ENCODE measurements at regions not wholly inside any gene's neighbourhood (a gene's known extent, or its start where the extent isn't known, plus 50 kb on each side); places are given as distances from the start of the nearest gene placed in this dataset.
"Not testable (repeated sequence)": the region's sequence is repeated elsewhere in the genome, so short reads cannot be mapped to it uniquely, and the experiment has no call there.

DNA sequence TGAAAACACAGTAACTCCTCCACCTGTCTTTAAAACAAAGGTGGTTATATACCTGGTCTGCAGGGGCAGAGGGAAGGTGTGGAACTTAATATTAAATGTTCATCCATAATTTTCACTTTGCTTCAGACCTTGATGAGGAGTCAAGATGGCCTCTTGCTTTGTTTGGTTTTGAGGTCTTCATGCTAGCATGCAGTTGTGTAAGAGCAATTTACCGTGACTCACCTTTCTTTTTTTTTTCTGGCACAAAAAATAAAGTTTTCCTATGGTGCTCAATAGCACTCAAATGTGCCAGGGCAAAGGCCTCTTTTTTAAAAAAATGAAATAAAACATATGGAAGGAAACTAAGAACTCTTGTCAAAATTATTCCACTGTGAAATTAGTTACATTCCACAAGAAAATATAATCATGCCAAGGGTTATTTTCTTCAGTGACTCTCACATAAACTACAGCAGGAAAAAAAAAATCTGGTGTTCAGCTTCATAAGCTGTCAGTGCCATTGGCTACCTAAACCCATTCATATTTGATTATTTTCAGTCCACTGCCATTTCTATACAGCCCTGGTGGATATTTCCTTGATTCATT, 128.2 kb downstream of the SLC7A11 start:
- H3K4me1 ChIP-seq: no peaks in the 10 kb centered on the region
- TF ChIP-seq EP300 (IDR thresholded peaks at IDR 0.05) (no peak), POLR2AphosphoS5 (IDR thresholded peaks at IDR 0.05) (no peak), POLR2A (IDR thresholded peaks at IDR 0.05) (no peak)
- TF ChIP-seq, protein P1, sequence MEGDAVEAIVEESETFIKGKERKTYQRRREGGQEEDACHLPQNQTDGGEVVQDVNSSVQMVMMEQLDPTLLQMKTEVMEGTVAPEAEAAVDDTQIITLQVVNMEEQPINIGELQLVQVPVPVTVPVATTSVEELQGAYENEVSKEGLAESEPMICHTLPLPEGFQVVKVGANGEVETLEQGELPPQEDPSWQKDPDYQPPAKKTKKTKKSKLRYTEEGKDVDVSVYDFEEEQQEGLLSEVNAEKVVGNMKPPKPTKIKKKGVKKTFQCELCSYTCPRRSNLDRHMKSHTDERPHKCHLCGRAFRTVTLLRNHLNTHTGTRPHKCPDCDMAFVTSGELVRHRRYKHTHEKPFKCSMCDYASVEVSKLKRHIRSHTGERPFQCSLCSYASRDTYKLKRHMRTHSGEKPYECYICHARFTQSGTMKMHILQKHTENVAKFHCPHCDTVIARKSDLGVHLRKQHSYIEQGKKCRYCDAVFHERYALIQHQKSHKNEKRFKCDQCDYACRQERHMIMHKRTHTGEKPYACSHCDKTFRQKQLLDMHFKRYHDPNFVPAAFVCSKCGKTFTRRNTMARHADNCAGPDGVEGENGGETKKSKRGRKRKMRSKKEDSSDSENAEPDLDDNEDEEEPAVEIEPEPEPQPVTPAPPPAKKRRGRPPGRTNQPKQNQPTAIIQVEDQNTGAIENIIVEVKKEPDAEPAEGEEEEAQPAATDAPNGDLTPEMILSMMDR (IDR thresholded peaks at IDR 0.05): no peak
- H3K27me3 ChIP-seq: no peaks in the 10 kb centered on the region
- H3K9me3 ChIP-seq: no peaks in the 10 kb centered on the region
- 58 to 81% methylated on average over 1 of the region's 1 CpG for WGBS, 2 donors
- H3K4me3 ChIP-seq: no peak overlapping the region
- H3K27ac ChIP-seq: no peak overlapping the region
- no peaks in the 10 kb centered on the region for H3K36me3 ChIP-seq
- no peak for DNase-seq
- no peak for ATAC-seq (ENCODE audit: low FRiP score in 2 of 2)

- H3K36me3 ChIP-seq; ATAC-seq (ENCODE audit: low FRiP score in 2 of 2): not testable (repeated sequence)
- WGBS, 2 donors: 95 to 100% methylated on average over 8 of the region's 8 CpGs
Measured at GRCh38 chr4:138112890-138113289, 129.3 kb downstream of the SLC7A11 start.

DNA sequence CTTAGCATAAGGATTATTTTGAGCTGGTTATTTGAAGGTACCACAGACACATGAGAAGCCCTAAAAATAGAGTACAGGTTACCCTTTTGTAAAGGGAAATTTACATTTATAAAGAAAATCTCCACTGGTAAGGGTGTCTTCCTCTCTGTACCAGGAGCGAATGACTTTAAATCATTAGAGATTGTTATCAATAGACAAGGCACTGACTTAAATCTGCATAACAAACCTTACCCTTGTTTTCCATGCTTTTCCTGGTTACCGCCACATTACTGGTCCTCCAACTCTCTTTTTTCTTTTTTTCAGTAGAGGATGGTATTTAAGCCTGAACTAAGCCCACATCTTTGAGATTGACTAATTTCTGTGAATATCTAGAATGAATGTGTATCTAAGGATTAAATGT, 129.8 kb downstream of the SLC7A11 start:
- TF ChIP-seq, protein P1 (IDR thresholded peaks at IDR 0.05): no peak
- no peak for TF ChIP-seq POLR2AphosphoS5 (IDR thresholded peaks at IDR 0.05)
- TF ChIP-seq EP300 (IDR thresholded peaks at IDR 0.05): no peak
- TF ChIP-seq POLR2A (IDR thresholded peaks at IDR 0.05): no peak
- DNase-seq (no peak), ATAC-seq (ENCODE audit: low FRiP score in 2 of 2) (no peak)
- no peaks in the 10 kb centered on the region for H3K9me3 ChIP-seq
- no peak overlapping the region for H3K4me3 ChIP-seq
- no peaks in the 10 kb centered on the region for H3K27me3 ChIP-seq
- no peak overlapping the region for H3K27ac ChIP-seq
- no peaks in the 10 kb centered on the region for H3K36me3 ChIP-seq
- 90 to 97% methylated on average over 2 of the region's 2 CpGs for WGBS, 2 donors
- H3K4me1 ChIP-seq: no peaks in the 10 kb centered on the region

More at GRCh38 chr4:138112890-138113289, 129.3 kb downstream of the SLC7A11 start:
- H3K9me3 ChIP-seq, H3K4me1 ChIP-seq, H3K4me3 ChIP-seq, H3K27me3 ChIP-seq, H3K27ac ChIP-seq: not testable (repeated sequence)
- DNase-seq: peak in 1 of 2 donors; percentile 10

- TF ChIP-seq POLR2AphosphoS5 (IDR thresholded peaks at IDR 0.05) (no peak), EP300 (IDR thresholded peaks at IDR 0.05) (no peak), POLR2A (IDR thresholded peaks at IDR 0.05) (no peak)
- TF ChIP-seq, protein P1 (IDR thresholded peaks at IDR 0.05): no peak
- DNase-seq (no peak), ATAC-seq (ENCODE audit: low FRiP score in 2 of 2) (no peak)
- Histone ChIP-seq H3K27ac (no peak overlapping the region), H3K36me3 (no peaks in the 10 kb centered on the region), H3K4me3 (no peak overlapping the region), H3K9me3 (no peaks in the 10 kb centered on the region), H3K4me1 (no peaks in the 10 kb centered on the region), H3K27me3 (no peaks in the 10 kb centered on the region)
- 83 to 89% methylated on average over 3 of the region's 3 CpGs for WGBS, 2 donors
Measured at GRCh38 chr4:138111462-138112000, 130.6 kb downstream of the SLC7A11 start.

GRCh38 chr4:138110815-138111214, 131.3 kb downstream of the SLC7A11 start:
- no peaks in the 10 kb centered on the region for H3K27me3 ChIP-seq
- H3K4me3 ChIP-seq: no peak overlapping the region
- ATAC-seq (ENCODE audit: low FRiP score in 2 of 2) (no peak), DNase-seq (no peak)
- 44 to 60% methylated on average over 1 of the region's 1 CpG for WGBS, 2 donors
- H3K36me3 ChIP-seq: no peaks in the 10 kb centered on the region
- TF ChIP-seq, protein P1 (IDR thresholded peaks at IDR 0.05): no peak
- TF ChIP-seq POLR2A (IDR thresholded peaks at IDR 0.05) (no peak), POLR2AphosphoS5 (IDR thresholded peaks at IDR 0.05) (no peak), EP300 (IDR thresholded peaks at IDR 0.05) (no peak)
- no peak overlapping the region for H3K27ac ChIP-seq
- H3K9me3 ChIP-seq: no peaks in the 10 kb centered on the region
- H3K4me1 ChIP-seq: no peaks in the 10 kb centered on the region

All from upper lobe of left lung (tissue), 6 donors.